Lower leg skin (tissue), 4 donors: ENCODE measurements at regions not wholly inside any gene's neighbourhood (a gene's known extent, or its start where the extent isn't known, plus 50 kb on each side); places are given as distances from the start of the nearest gene placed in this dataset.

Experiments used
- DNase-seq, 2 donors: peaks; one replicate each; pipeline ENCODE4 v3.0.0-alpha.2; 2019; ENCODE audit warnings: low spot score in 2 of 2
- H3K4me3 ChIP-seq: fragments of 200-600 bp; sonication (generic); 2 replicates; pipeline ENCODE4 v1.5.1; 2017; ENCODE audit warnings: mild to moderate bottlenecking, low read depth; ENCODE audit not compliant: poor library complexity, severe bottlenecking
- POLR2A ChIP-seq, 2 donors: fragments of 450-650 bp; IDR thresholded peaks; one replicate each; pipeline ENCODE4 v1.6.1; 2016 to 2017; ENCODE audit warnings: antibody characterized with exemption in 2 of 2, mild to moderate bottlenecking in 1 of 2, moderate library complexity in 1 of 2
- WGBS, 2 donors: methylation state at CpG; one replicate each; pipeline ENCODE4 v1.1.5; 2018; 5-methylcytosine and 5-hydroxymethylcytosine counted together
- intact Hi-C: fragments of 100-400 bp; cut with DNase I; formaldehyde crosslinking; loops from one replicate; pipeline ENCODE4 v1.15.0; 2023; ENCODE audit warnings: low total_unique reads
- TF ChIP-seq, protein P1 (sequence below), 3 donors: fragments of 450-650 bp; IDR thresholded peaks; one replicate each; pipeline ENCODE4 v1.5.1; 2016; ENCODE audit warnings: antibody characterized with exemption in 3 of 3, mild to moderate bottlenecking in 3 of 3, moderate library complexity in 2 of 3

DNA sequence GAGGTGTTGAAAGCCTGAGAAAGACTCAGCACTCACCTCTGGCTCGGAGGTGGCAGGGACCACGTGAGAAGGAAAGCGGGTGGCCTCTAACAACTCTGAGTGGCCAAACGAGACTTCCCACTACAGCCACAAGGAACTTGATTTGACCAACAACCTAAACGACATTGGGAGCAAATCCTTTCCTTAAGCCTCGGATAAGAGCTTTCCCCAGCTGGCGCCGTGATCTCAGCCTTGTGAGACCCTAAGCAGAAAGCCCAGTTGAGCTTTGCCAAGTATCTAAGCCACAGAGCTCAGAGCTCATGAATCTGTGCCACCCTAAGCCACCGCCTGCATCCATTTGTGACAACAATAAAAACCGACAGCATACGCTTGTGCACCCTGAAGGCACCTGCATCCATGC is 636.0 kb downstream of the TBC1D22A start:
- TF ChIP-seq, protein P1, sequence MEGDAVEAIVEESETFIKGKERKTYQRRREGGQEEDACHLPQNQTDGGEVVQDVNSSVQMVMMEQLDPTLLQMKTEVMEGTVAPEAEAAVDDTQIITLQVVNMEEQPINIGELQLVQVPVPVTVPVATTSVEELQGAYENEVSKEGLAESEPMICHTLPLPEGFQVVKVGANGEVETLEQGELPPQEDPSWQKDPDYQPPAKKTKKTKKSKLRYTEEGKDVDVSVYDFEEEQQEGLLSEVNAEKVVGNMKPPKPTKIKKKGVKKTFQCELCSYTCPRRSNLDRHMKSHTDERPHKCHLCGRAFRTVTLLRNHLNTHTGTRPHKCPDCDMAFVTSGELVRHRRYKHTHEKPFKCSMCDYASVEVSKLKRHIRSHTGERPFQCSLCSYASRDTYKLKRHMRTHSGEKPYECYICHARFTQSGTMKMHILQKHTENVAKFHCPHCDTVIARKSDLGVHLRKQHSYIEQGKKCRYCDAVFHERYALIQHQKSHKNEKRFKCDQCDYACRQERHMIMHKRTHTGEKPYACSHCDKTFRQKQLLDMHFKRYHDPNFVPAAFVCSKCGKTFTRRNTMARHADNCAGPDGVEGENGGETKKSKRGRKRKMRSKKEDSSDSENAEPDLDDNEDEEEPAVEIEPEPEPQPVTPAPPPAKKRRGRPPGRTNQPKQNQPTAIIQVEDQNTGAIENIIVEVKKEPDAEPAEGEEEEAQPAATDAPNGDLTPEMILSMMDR (IDR thresholded peaks at IDR 0.05) = no peak
- no peak for TF ChIP-seq POLR2A (IDR thresholded peaks at IDR 0.05)
- intact Hi-C loops = no loop called here
- no peak overlapping the region for H3K4me3 ChIP-seq
- no peak for DNase-seq
- WGBS, 2 donors = 83 to 86% methylated on average over 10 to 11 of the region's 11 CpGs

DNA sequence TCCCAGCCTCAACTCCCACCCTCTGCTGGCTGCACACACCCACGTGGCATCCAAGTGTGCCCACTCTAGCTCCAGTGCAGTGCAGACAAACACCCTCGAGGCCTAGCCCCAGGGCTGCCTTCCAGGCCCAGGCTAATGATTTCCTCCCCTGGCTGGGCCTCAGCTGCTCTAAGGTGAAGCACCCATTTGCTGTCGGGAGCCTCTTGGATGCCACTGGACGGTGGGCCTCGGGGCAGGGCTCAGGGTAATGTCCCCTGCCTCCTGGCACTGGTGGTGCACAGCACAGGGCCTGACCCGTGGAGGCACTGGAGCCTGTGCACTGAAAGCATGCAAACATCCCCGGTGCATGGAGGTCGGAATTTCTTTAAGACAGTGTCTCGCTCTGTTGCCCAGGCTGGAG is 635.2 kb downstream of the TBC1D22A start:
- DNase-seq = no peak
- no peak overlapping the region for H3K4me3 ChIP-seq
- 80 to 83% methylated on average over 7 of the region's 9 CpGs for WGBS, 2 donors
- intact Hi-C loops = no loop called here
- TF ChIP-seq, protein P1 (IDR thresholded peaks at IDR 0.05) = no peak
- TF ChIP-seq POLR2A (IDR thresholded peaks at IDR 0.05) = no peak

DNA sequence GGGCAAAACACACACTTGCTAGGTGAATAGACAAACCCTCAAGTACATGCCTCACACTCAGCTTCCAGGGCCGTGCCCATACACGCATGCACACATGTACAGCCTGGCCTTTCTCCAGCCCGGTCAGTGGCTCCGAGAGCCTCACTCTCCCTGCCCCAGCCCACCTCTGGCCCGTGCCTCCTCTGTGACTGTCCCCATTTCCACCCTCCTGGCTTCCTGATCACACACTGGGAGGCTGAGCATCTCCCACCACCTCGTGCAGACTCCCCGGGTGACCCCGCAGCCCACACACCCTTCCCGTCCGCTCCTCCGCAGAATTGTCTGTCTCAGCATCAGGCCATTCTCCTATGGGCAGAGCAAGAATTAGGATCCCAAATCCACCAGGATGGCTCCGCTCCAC is 634.1 kb downstream of the TBC1D22A start:
- H3K4me3 ChIP-seq = no peak overlapping the region
- TF ChIP-seq, protein P1 (IDR thresholded peaks at IDR 0.05) = no peak
- no peak for TF ChIP-seq POLR2A (IDR thresholded peaks at IDR 0.05)
- intact Hi-C loops = no loop called here
- 89 to 92% methylated on average over 12 of the region's 12 CpGs for WGBS, 2 donors
- no peak for DNase-seq

DNA sequence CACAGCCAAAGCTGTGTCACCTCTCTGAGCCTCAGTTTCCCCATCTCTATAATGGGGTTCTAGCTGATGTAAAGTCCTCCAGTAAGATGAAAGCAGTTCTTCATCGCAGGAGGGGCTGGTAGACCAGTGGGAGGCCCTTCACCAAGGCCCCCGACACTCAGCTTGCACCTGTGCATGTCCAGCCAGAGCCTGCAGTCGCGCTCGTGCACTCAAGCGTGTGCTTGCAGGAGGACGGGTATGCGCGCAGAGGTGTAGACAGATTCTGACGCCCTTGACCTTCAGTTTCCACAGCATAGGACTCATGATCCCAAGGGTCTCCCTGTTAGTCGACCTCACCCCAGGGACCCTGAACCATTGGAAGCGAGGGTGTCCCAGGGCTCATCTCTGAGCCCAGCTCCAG is 633.7 kb downstream of the TBC1D22A start:
- DNase-seq = no peak
- WGBS, 2 donors = 92 to 94% methylated on average over 9 to 12 of the region's 12 CpGs
- no peak overlapping the region for H3K4me3 ChIP-seq
- TF ChIP-seq, protein P1 (IDR thresholded peaks at IDR 0.05) = no peak
- TF ChIP-seq POLR2A (IDR thresholded peaks at IDR 0.05) = no peak
- intact Hi-C loops = no loop called here

DNA sequence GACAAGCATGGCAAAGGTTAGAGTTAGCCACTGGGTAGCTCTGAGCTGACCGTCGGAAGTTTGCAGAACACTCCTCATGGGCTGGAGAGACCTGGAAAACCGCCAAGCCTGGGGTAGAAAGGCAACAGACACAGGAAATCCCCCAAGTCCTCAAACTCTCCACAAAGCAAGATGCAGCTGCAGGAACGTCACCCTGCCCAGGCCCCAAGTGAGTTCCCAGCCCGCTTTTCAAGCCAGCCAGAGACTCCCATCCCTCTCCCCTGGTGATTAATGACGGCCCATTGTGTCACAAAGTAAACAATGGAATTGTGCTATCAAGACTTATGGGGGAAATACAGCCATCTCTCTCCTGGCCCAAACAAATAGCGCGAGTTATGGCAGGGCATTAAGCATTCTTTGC is 633.0 kb downstream of the TBC1D22A start:
- DNase-seq = no peak
- no peak overlapping the region for H3K4me3 ChIP-seq
- 36 to 40% methylated on average over 8 of the region's 8 CpGs for WGBS, 2 donors

More for the DNA sequence above, 633.0 kb downstream of the TBC1D22A start:
- intact Hi-C loops = no loop called here
- TF ChIP-seq, protein P1 (IDR thresholded peaks at IDR 0.05) = no peak
- TF ChIP-seq POLR2A (IDR thresholded peaks at IDR 0.05) = no peak
